Smooth muscle cell (in vitro differentiated cells): ENCODE measurements at regions not wholly inside any gene's neighbourhood (a gene's known extent, or its start where the extent isn't known, plus 50 kb on each side); places are given as distances from the start of the nearest gene placed in this dataset.

Experiments
- DNase-seq: peaks from one replicate; lab custom pipeline; 2025; ENCODE audit not compliant: unreplicated experiment; lab: John Stamatoyannopoulos, UW
- H2AFZ ChIP-seq: fragments of 200-600 bp; sonication (generic); 2 replicates; pipeline ENCODE4 v1.6.0; 2016; ENCODE audit warnings: antibody characterized with exemption, low read depth, mild to moderate bottlenecking
- H3F3A ChIP-seq: fragments of 200-600 bp; sonication (generic); 2 replicates; pipeline ENCODE4 v1.6.0; 2017; ENCODE audit warnings: antibody characterized with exemption, low read depth
- H3K27ac ChIP-seq: fragments of 200-600 bp; sonication (generic); 2 replicates; pipeline ENCODE4 v1.5.1; 2016; ENCODE audit warnings: low read depth, mild to moderate bottlenecking
- H3K27me3 ChIP-seq: fragments of 200-600 bp; sonication (generic); 2 replicates; pipeline ENCODE4 v1.6.1; 2016; ENCODE audit warnings: low read depth, mild to moderate bottlenecking
- H3K36me3 ChIP-seq: fragments of 200-600 bp; sonication (generic); 2 replicates; pipeline ENCODE4 v1.5.1; 2016; ENCODE audit warnings: low read depth
- H3K4me1 ChIP-seq: fragments of 200-600 bp; sonication (generic); 2 replicates; pipeline ENCODE4 v1.5.1; 2016; ENCODE audit warnings: low read depth
- H3K4me2 ChIP-seq: fragments of 200-600 bp; sonication (generic); 2 replicates; pipeline ENCODE4 v1.6.0; 2016; ENCODE audit warnings: mild to moderate bottlenecking
- H3K4me3 ChIP-seq: fragments of 200-600 bp; sonication (generic); 2 replicates; pipeline ENCODE4 v1.5.1; 2016; ENCODE audit warnings: mild to moderate bottlenecking
- H3K79me2 ChIP-seq: fragments of 200-600 bp; sonication (generic); 2 replicates; pipeline ENCODE4 v1.6.0; 2016; ENCODE audit warnings: low read depth, mild to moderate bottlenecking
- H3K9ac ChIP-seq: fragments of 200-600 bp; sonication (generic); 2 replicates; pipeline ENCODE4 v1.6.0; 2016; ENCODE audit warnings: low read depth
- H3K9me3 ChIP-seq: fragments of 200-600 bp; sonication (generic); replicated peaks from 2 replicates; pipeline ENCODE4 v1.5.1; 2016; ENCODE audit warnings: low read depth
- H4K20me1 ChIP-seq: fragments of 200-600 bp; sonication (generic); 2 replicates; pipeline ENCODE4 v1.6.0; 2016; ENCODE audit warnings: low read depth
- CTCF ChIP-seq: fragments of 200-600 bp; sonication (generic); IDR thresholded peaks from 2 replicates; pipeline ENCODE4 v1.5.1; 2017; ENCODE audit warnings: borderline replicate concordance, mild to moderate bottlenecking, antibody characterized with exemption; ENCODE audit not compliant: insufficient read depth, poor library complexity, severe bottlenecking
- WGBS: methylation state at CpG from one replicate; pipeline ENCODE4 v1.1.7; 2016; ENCODE audit warnings: low lambda C conversion rate; 5-methylcytosine and 5-hydroxymethylcytosine counted together

- 84% methylated on average over 2 of the region's 2 CpGs for WGBS
- no peak overlapping the region for H3K4me3 ChIP-seq
- H3K9me3 ChIP-seq: no peaks in the 10 kb centered on the region
- no peak for TF ChIP-seq CTCF
- no peaks in the 10 kb centered on the region for H3F3A ChIP-seq
- no peaks in the 10 kb centered on the region for H4K20me1 ChIP-seq
- no peaks in the 10 kb centered on the region for H3K36me3 ChIP-seq
- no peak overlapping the region for H2AFZ ChIP-seq
- H3K4me2 ChIP-seq: no peak overlapping the region
- no peak for DNase-seq
- H3K9ac ChIP-seq: no peak overlapping the region
- H3K4me1 ChIP-seq: no peaks in the 10 kb centered on the region
- no peaks in the 10 kb centered on the region for H3K79me2 ChIP-seq
- no peaks in the 10 kb centered on the region for H3K27me3 ChIP-seq
- no peak overlapping the region for H3K27ac ChIP-seq
Measured at GRCh38 chr10:33067917-33068316, 109.9 kb upstream of the ITGB1 start.

- no peak for DNase-seq
- Histone ChIP-seq H4K20me1 (no peaks in the 10 kb centered on the region), H3K4me1 (no peaks in the 10 kb centered on the region), H3K36me3 (no peaks in the 10 kb centered on the region), H3F3A (no peaks in the 10 kb centered on the region), H3K9ac (no peak overlapping the region), H3K27me3 (no peaks in the 10 kb centered on the region), H3K9me3 (no peaks in the 10 kb centered on the region), H3K79me2 (no peaks in the 10 kb centered on the region), H3K27ac (peak overlapping the region; percentile 21), H3K4me2 (no peak overlapping the region), H3K4me3 (no peak overlapping the region), H2AFZ (no peak overlapping the region)
- WGBS: 54% methylated on average over 2 of the region's 2 CpGs
- TF ChIP-seq CTCF: no peak
Measured at GRCh38 chr10:33067481-33067880, 109.5 kb upstream of the ITGB1 start.

GRCh38 chr10:33066558-33067236 is 108.7 kb upstream of the ITGB1 start:
- Histone ChIP-seq H3K4me2 (peak overlapping the region; percentile 33), H4K20me1 (no peaks in the 10 kb centered on the region), H3K9me3 (no peaks in the 10 kb centered on the region), H3K27ac (peak overlapping the region; percentile 21), H3K4me1 (no peaks in the 10 kb centered on the region), H3K4me3 (no peak overlapping the region), H3K79me2 (no peaks in the 10 kb centered on the region), H3K27me3 (no peaks in the 10 kb centered on the region), H3F3A (no peaks in the 10 kb centered on the region), H3K36me3 (no peaks in the 10 kb centered on the region), H3K9ac (no peak overlapping the region), H2AFZ (no peak overlapping the region)
- 40% methylated on average over 9 of the region's 9 CpGs for WGBS
- no peak for TF ChIP-seq CTCF
- DNase-seq: no peak

- no peak overlapping the region for H2AFZ ChIP-seq
- DNase-seq: no peak
- no peak for TF ChIP-seq CTCF
- H4K20me1 ChIP-seq: no peaks in the 10 kb centered on the region
- H3K36me3 ChIP-seq: no peaks in the 10 kb centered on the region
- no peaks in the 10 kb centered on the region for H3K79me2 ChIP-seq
- no peaks in the 10 kb centered on the region for H3K4me1 ChIP-seq
- no peaks in the 10 kb centered on the region for H3K27me3 ChIP-seq
- no peak overlapping the region for H3K27ac ChIP-seq
- H3K4me2 ChIP-seq: peak overlapping the region; percentile 29
- H3K4me3 ChIP-seq: no peak overlapping the region
- H3K9ac ChIP-seq: no peak overlapping the region
- H3K9me3 ChIP-seq: no peaks in the 10 kb centered on the region
- 88% methylated on average over 1 of the region's 1 CpG for WGBS
- no peaks in the 10 kb centered on the region for H3F3A ChIP-seq
Measured at GRCh38 chr10:33065111-33065510, 107.1 kb upstream of the ITGB1 start.
